CD4-positive, alpha-beta T cell treated with Interleukin-12 subunit alpha and Interleukin-12 subunit beta, for 1 hour (primary cell): ENCODE measurements at regions not wholly inside any gene's neighbourhood (a gene's known extent, or its start where the extent isn't known, plus 50 kb on each side); places are given as distances from the start of the nearest gene placed in this dataset.

Experiments
- DNase-seq: peaks from one replicate; pipeline ENCODE4 v3.0.0-alpha.2; 2020

DNA sequence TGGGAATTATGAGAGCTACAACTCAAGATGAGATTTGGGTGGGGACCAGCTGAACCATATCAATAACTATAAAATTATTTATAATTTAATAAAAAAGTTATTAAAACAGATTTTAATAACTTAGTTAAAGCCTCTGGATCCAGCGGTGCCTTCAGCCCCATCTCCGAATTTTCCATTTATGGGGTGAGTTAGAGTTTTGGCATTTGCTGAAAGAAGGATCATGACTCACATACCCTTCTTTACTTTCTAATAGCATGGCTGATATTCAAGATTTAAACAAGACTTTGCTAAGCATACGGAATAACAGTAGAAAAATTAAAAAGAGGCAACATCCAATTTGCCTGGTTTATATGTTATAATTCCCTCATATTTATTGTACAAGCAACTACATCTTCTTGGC, 94.5 kb downstream of the RDH14 start:
- no peak for DNase-seq

DNA sequence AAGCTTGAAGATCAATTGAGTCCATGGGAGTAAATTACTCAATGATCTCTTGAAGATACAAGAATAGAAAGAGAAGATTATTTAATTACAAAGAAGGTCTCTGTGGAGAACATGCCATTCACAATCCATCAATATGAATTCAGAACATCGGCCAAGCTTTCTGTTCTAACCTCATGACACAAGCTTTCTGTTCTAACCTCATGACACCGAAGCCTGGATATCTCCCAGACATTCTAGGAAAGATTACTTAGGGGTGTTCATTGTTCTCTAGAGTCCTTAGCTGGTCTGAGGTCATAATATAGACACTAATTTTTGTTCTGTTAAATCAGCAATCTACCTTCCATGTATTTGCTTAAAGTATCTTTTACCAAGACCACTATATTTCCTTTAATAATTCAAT, 95.5 kb downstream of the RDH14 start:
- no peak for DNase-seq

DNA sequence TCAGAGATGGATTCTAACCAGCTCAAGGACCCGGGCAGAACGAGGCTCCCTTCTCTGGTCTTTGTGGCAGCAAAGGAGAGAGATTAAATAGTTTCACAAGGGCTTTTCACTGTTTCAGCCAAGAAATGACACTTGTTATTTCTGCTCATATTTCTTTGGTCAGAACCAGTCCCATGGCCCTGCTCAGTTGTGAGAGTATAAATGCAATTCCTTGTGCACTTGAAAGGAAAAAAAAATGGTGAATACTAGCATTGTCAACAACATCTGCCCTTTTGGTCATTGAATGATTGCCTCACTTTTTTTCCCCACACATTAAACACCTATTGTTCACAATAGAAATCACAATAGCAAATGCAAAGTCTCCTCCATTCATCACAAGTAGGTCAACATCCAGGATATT, 104.4 kb downstream of the RDH14 start:
- DNase-seq = no peak

- no peak for DNase-seq
These were observed 105.1 kb downstream of the RDH14 start for GRCh38 chr2:18455236-18455862.

- no peak for DNase-seq
These were observed 105.7 kb downstream of the RDH14 start for GRCh38 chr2:18454692-18455235.

- DNase-seq = no peak
These were observed 113.7 kb downstream of the RDH14 start for GRCh38 chr2:18446715-18447114.

DNA sequence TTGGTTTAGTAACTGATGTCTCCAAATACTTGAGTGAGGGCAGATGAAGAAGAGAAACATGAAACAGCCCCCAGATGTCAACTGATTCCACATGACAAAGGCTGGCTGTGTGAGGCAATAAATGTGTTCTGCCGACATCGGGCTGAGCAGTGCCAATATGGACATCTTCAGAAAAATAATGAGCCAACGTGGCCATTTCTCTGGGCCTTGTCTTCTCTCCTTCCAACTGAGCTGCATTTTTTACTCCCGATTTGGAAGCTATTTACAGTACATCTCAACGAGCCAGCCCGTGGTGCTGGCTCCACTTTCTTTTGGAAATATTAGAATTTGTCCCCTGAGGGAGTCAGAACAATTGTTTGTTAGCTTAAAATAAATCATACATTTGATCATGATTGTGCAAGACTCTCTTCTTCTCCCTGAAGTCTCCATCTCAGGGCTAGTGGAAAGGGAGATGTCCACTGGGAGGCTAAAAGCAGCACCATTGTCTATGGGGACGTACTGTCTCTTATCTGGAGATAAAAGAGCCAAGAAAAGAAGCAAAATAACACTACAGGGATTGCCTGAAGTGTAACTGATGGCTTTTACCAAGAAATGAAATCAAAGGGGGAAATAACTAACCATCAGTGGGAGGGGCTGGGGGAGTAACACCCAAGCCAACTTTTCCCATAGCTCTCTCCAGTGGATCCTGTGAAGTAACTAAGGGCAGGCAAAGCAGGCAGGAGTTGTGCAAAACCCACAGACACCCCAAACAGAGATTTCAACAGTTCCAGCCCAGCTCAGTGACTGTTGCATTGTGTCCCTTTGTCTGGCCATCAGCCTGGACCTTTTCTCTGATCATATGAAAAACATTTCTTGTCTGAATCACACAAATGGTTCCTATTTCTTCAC, 114.8 kb downstream of the RDH14 start:
- no peak for DNase-seq

DNA sequence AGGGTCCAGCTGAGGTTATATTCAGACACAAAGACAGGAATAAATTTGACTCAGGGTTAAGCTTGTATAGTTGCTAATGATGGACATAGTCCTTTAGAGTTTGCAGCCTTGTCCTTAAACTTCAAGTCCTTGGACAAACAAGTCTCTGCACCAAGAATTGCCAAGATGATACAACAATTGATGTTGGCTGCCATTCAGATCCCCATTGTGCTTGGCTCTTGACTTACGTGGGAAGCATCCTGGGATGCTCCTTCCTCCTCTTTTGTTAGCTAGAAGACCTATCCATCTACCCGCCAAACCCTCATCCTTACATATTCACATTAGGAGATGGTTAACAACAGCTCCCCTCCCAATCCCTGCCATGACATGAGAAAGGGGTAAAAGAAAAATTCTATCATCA, 115.6 kb downstream of the RDH14 start:
- no peak for DNase-seq

DNA sequence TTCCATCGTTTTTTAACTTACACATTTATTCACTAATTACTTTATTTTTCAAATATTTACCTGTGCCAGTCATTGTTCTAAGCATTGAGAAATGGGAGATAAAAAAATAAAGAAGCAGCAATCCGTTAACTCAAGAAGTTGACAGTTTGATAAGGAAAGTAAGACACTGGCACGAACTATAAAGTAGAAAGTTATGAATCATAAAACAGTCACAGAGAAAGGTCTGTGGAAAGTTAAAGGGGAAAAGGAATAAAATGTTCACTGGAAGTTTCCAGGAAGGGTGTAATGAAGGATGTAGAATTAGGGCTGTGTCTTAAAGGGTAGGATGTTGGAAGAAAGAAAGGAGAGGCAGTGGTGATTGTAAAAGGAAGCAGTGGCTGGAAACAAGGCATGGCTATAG, 118.9 kb downstream of the RDH14 start:
- no peak for DNase-seq

DNA sequence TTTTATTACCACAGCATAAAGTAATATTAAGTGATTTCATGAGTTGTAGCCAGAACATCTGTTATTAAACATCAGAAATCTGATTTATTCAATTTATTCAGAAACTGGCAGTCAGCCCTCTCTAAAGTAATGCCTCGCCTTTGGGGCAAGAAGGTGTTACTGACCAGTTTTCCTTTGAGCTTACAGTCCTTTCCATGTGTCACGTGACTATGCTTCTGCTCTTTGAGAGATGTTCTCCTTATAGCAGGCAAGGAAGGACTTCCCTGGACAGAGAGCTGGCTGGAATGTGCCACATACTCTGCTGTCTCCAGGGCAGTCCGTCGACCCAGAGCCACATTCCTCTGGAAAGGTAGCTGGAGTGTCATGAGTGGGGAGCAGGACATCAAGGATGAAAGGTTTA, 119.7 kb downstream of the RDH14 start:
- DNase-seq = no peak

GRCh38 chr2:18440141-18440661, 120.3 kb downstream of the RDH14 start:
- no peak for DNase-seq

DNA sequence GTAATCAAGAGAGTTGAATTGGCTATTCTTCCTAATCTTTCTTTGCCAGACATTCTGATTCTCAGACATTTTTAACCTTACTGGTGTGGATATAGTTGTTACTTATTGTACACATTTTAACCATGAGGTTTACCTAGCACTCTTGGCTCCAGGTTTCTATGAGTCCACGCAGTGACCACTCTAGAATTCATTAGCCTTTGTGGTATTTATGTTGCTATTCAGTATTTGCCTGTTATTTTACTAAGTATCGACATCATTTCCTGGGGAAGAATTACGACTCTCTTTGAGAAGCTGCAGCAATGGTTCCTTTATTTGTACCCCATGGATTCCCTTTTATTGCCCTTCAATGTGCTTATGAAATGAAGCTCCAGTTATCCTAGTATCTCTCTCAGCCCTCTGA, 120.7 kb downstream of the RDH14 start:
- DNase-seq = no peak

- DNase-seq = no peak
These were observed 122.5 kb downstream of the RDH14 start for GRCh38 chr2:18437909-18438308.

GRCh38 chr2:18436503-18437005, 123.9 kb downstream of the RDH14 start:
- no peak for DNase-seq

GRCh38 chr2:18435426-18436037, 124.9 kb downstream of the RDH14 start:
- peak; percentile 18 for DNase-seq

DNA sequence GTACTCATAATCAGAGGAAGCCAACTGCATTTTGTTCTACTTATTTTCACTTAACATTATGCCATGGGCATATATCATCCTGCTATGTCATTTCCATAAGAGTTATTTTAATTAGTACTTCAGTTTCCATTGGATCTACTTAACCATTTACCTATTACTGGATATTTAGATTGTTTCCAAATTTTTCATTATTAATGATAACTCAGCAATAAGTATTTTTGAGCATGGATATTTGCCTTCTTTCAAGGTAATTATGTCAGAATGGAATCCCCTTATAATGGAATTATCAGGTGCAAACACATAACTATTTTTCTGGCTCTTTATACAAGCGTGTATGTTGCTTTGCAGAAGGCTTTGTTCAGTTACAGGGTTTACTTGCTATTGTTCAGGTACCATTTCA, 126.6 kb downstream of the RDH14 start:
- no peak for DNase-seq

GRCh38 chr2:18432999-18433398, 127.5 kb downstream of the RDH14 start:
- DNase-seq = no peak

DNA sequence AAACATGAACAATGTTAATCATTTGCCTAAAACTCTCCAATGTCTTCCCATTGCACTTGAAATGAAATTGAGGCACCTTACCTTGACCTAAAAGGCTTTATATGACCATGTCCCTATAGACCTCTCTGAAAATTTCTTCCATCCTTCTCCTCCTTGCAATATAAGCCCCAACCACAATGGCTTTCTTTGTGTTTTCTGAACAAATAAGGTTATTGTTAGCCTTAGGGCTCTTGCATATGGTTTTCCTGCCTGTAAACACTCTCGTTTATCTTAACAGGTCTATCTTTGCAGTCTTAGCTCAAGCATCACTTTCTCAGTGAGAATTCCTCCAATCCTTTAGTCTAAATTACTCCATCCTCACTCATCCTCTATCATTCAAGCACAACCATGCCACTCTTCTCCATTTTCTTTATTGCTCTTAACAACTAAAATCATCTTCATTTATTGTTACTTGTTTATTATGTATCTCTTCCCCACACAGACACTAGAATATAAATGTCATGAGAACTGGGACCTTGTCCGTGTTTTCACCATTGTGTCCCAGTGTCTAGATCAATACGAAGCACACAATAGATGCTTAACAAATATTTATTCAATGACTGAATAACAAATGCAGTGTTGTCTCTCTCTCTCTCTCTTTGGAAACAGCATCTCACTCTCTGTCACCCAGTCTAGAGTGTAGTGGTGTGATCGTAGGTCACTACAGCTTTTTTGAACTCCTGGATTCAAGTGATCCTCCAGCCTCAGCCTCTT, 129.3 kb downstream of the RDH14 start:
- DNase-seq = no peak

GRCh38 chr2:18428516-18428915, 131.9 kb downstream of the RDH14 start:
- no peak for DNase-seq

DNA sequence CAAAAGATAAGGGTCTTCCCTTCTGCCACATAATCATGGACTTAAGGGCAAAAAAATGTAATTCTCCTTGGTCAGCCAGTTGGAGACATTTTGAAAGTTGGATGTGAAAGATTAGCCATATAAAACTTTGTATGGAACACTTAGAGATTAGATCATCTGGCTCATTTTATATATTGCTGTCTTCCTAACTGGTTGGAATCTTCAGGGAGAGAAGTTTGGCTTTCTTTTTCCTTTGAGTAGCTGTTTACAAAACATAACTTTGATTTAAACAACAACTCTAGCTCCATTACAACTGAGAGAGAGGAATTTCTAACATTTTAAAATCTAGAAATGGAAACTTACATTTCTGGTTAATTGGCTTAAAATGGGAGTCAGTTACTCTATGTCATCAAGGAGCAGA, 132.7 kb downstream of the RDH14 start:
- no peak for DNase-seq

DNA sequence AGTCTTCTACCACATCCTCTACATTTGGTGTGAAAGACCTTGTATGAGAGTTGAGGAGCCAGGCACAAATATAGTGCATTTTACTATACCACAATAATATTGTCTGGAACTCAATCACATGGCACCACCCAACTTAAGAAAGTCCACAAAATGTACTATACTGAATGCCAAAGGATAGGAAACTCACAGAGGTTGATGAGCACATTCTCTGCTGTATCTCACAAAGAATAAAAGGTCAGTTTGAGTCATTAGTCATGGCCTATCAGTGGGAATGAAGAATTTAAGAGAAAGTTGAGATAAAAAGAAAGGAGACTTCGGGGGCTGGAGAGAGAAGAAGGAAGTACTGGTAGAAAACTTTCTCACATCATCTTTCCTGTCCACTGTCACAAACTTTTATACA, 134.3 kb downstream of the RDH14 start:
- no peak for DNase-seq

DNA sequence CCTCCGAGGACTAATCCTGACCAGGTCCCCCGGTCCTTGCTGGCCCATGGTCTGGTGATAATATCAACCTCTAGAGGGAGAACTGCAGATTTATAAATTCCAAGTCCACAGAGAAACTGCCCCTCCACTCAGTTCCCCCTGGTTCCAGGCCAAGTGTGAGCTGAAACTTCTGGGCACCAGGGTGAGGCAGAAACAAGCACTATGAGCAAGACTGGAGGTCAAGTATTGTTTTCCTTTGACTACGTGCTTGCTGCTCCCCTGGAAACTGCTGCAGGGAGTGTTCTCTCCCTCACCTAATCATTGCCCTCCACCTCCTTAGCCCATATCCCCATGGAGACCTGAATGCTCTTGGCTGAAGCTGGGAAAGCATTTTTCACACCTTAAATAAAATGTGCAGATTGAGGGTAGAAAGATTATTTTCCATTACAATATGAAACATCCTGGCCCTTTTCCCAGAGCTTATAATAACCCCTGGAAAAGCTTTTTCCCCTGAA, 135.2 kb downstream of the RDH14 start:
- no peak for DNase-seq
